Vagina (tissue), 2 donors: ENCODE measurements at regions not wholly inside any gene's neighbourhood (a gene's known extent, or its start where the extent isn't known, plus 50 kb on each side); places are given as distances from the start of the nearest gene placed in this dataset.

Experiments used
- DNase-seq, 2 donors: peaks; one replicate each; pipeline ENCODE4 v3.0.0-alpha.2; 2017; ENCODE audit errors: extremely low spot score in 2 of 2
- H3K27ac ChIP-seq: fragments of 200-600 bp; sonication (generic); one replicate; pipeline ENCODE4 v1.5.1; 2019
- H3K27me3 ChIP-seq: fragments of 200-600 bp; sonication (generic); one replicate; pipeline ENCODE4 v1.5.1; 2019
- H3K36me3 ChIP-seq, 2 donors: fragments of 200-600 bp; sonication (generic); one replicate each; pipeline ENCODE4 v1.5.1; 2017 to 2019
- H3K4me1 ChIP-seq: fragments of 200-600 bp; sonication (generic); one replicate; pipeline ENCODE4 v1.5.1; 2019
- H3K4me3 ChIP-seq, 2 donors: fragments of 200-600 bp; sonication (generic); 1 replicate in 1 of 2; 2 replicates in 1 of 2; pipeline ENCODE4 v1.5.1; 2016 to 2019
- H3K9me3 ChIP-seq: fragments of 200-600 bp; sonication (generic); one replicate; pipeline ENCODE4 v1.5.1; 2019
- CTCF ChIP-seq, 3 experiments: fragments of 450-650 bp in 2 of 3; fragments of 200-600 bp in 1 of 3; sonication (generic) in 1 of 3; IDR thresholded peaks; one replicate each; pipeline ENCODE4 v1.5.1; 2017 to 2019; ENCODE audit warnings: antibody characterized with exemption in 3 of 3, mild to moderate bottlenecking in 2 of 3, moderate library complexity in 2 of 3
- POLR2A ChIP-seq, 2 donors: fragments of 450-650 bp; IDR thresholded peaks; one replicate each; pipeline ENCODE4 v1.6.1; 2017; ENCODE audit warnings: antibody characterized with exemption in 2 of 2, mild to moderate bottlenecking in 2 of 2, moderate library complexity in 2 of 2
- POLR2AphosphoS5 ChIP-seq, 2 donors: sonication (generic); formaldehyde crosslinking; IDR thresholded peaks; one replicate each; pipeline ENCODE4 v1.9.0; 2017; ENCODE audit warnings: antibody characterized with exemption in 2 of 2, mild to moderate bottlenecking in 2 of 2, low read depth in 1 of 2; ENCODE audit not compliant: insufficient read depth in 1 of 2
- intact Hi-C: fragments of 100-400 bp; cut with DNase I; formaldehyde crosslinking; loops from one replicate; pipeline ENCODE4 v1.15.1; 2023

DNA sequence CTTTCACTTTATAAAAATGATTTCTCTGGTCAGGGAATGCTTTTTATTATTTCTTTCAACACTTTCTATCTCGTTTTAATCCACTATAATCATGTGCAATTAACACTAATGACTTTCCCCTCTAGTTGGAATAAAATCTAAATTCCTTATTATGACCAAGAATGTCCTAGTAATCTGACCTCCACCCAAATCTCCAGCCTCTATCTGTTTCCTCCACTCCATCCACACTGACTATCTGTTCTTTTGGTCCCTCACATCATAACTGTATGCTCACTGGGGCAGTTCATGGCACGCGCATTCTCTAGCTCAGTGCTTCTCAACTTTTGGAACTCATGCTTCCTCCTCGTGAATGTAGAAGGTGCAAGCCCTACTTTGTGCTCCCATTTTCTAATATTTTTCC, 244.7 kb downstream of the POSTN start:
- Histone ChIP-seq H3K27me3 (no peaks in the 10 kb centered on the region), H3K9me3 (no peaks in the 10 kb centered on the region), H3K36me3 (no peaks in the 10 kb centered on the region), H3K4me3 (no peak overlapping the region), H3K4me1 (no peaks in the 10 kb centered on the region), H3K27ac (no peak overlapping the region)
- TF ChIP-seq POLR2A (IDR thresholded peaks at IDR 0.05) (no peak), POLR2AphosphoS5 (IDR thresholded peaks at IDR 0.05; ENCODE audit: insufficient read depth in 1 of 2, low read depth in 1 of 2) (no peak)
- DNase-seq = no peak
- intact Hi-C loops = no loop called here

DNA sequence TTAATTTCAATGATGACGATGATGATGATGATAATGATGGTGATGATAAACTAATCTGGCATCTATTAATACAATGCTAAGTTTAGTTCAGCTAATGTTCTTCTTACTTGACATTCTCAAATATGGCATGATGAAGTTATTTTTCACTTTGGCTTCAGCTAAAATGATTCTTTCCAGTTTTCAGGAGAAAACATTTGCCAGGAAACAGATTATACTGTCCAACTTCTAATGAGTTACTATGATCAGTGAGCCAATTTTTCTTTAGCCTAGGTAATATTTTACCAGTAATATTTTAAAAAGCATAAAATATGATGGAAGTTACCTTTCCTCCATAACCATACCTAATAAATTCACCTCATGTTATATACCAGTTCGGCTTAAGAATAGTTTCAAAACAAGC, 245.7 kb upstream of the CSNK1A1L start:
- TF ChIP-seq CTCF (IDR thresholded peaks at IDR 0.05) (no peak), POLR2A (IDR thresholded peaks at IDR 0.05) (no peak), POLR2AphosphoS5 (IDR thresholded peaks at IDR 0.05; ENCODE audit: insufficient read depth in 1 of 2, low read depth in 1 of 2) (no peak)
- no peaks in the 10 kb centered on the region for H3K36me3 ChIP-seq
- DNase-seq = no peak
- no peak overlapping the region for H3K4me3 ChIP-seq
- no peaks in the 10 kb centered on the region for H3K27me3 ChIP-seq
- intact Hi-C loops = no loop called here
- H3K4me1 ChIP-seq = no peaks in the 10 kb centered on the region
- H3K27ac ChIP-seq = no peak overlapping the region
- no peaks in the 10 kb centered on the region for H3K9me3 ChIP-seq

GRCh38 chr13:37349916-37350315, 244.5 kb upstream of the CSNK1A1L start:
- Histone ChIP-seq H3K4me1 (no peaks in the 10 kb centered on the region), H3K27ac (no peak overlapping the region), H3K27me3 (no peaks in the 10 kb centered on the region), H3K36me3 (no peaks in the 10 kb centered on the region), H3K9me3 (no peaks in the 10 kb centered on the region), H3K4me3 (no peak overlapping the region)
- intact Hi-C loops = no loop called here
- DNase-seq = no peak
- TF ChIP-seq POLR2AphosphoS5 (IDR thresholded peaks at IDR 0.05; ENCODE audit: insufficient read depth in 1 of 2, low read depth in 1 of 2) (no peak), POLR2A (IDR thresholded peaks at IDR 0.05) (no peak), CTCF (IDR thresholded peaks at IDR 0.05) (no peak)

DNA sequence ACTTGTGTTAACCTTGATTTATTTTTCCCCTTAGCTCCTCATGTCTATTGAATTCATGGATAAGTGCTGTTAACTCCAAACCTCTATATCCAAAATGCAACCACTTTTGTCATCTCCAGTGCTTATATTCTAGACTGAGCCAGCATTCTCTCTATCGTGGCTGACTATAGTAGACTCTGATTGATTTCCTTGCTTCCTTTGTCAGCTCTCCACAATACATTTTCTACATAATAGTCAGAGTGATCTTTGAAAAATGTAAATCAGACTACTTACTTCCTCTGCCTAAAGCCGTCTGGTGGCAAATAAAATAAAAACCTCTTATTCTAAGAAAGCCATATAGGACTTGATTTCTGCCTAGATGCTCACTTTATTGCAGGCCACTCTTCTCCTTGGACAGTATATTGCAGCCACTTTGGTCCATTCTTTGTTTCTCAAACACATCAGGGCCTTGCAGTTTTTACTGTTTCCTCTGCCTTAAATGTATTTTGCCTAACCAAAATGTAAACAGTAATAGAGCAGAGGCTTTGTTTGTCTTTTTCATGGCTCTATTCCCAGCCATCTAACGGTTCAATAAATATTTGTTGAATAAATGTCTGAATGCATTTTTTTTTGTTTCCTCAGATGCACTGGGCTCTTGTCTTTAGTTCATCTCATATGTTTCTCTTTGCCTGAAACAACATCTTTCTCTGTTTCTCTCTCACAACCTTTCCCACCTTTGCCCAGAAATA, 243.6 kb upstream of the CSNK1A1L start:
- Histone ChIP-seq H3K4me3 (no peak overlapping the region), H3K4me1 (no peaks in the 10 kb centered on the region), H3K27me3 (no peaks in the 10 kb centered on the region), H3K9me3 (no peaks in the 10 kb centered on the region), H3K36me3 (no peaks in the 10 kb centered on the region), H3K27ac (no peak overlapping the region)
- TF ChIP-seq CTCF (IDR thresholded peaks at IDR 0.05) = no peak
- TF ChIP-seq POLR2AphosphoS5 (IDR thresholded peaks at IDR 0.05; ENCODE audit: insufficient read depth in 1 of 2, low read depth in 1 of 2) = no peak
- no peak for TF ChIP-seq POLR2A (IDR thresholded peaks at IDR 0.05)
- intact Hi-C loops = no loop called here
- no peak for DNase-seq

DNA sequence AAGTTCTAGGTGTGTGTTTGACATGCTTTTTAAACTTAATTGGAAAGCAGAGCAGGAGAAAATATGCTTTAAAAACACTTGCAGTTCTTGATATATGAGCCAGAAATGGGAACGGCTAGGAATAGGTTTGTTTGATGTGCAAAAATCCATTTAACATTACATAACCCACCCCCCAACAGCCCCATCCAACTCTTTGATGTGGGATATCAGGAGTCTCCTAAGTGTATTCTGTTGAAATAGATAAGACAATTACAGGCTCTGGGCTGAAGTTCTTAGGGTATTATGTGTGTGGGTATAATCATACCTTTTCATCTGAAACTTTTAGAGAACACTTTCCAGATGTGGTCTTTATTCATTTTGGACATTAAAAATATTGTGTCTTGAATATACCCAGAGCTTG, 240.4 kb upstream of the CSNK1A1L start:
- Histone ChIP-seq H3K9me3 (no peaks in the 10 kb centered on the region), H3K36me3 (no peaks in the 10 kb centered on the region), H3K27me3 (no peaks in the 10 kb centered on the region), H3K4me3 (no peak overlapping the region), H3K4me1 (no peaks in the 10 kb centered on the region), H3K27ac (no peak overlapping the region)
- no peak for DNase-seq
- intact Hi-C loops = no loop called here
- TF ChIP-seq POLR2AphosphoS5 (IDR thresholded peaks at IDR 0.05; ENCODE audit: insufficient read depth in 1 of 2, low read depth in 1 of 2) (no peak), POLR2A (IDR thresholded peaks at IDR 0.05) (no peak), CTCF (IDR thresholded peaks at IDR 0.05) (no peak)
